Activated naive CD8-positive, alpha-beta T cell (primary cell): ENCODE measurements at regions not wholly inside any gene's neighbourhood (a gene's known extent, or its start where the extent isn't known, plus 50 kb on each side); places are given as distances from the start of the nearest gene placed in this dataset.

ENCODE experiments used
- H3K27ac Mint-ChIP-seq: one replicate; pipeline ENCODE4 v1.8.0; 2021; ENCODE audit warnings: mixed read lengths
- H3K27me3 Mint-ChIP-seq: one replicate; pipeline ENCODE4 v1.8.0; 2021; ENCODE audit warnings: mixed read lengths
- H3K36me3 Mint-ChIP-seq: one replicate; pipeline ENCODE4 v1.8.0; 2021; ENCODE audit warnings: mixed read lengths
- H3K4me1 Mint-ChIP-seq: one replicate; pipeline ENCODE4 v1.8.0; 2021; ENCODE audit warnings: low read depth, mixed read lengths
- H3K4me3 Mint-ChIP-seq: one replicate; pipeline ENCODE4 v1.8.0; 2021; ENCODE audit warnings: mild to moderate bottlenecking, mixed read lengths
- H3K9me3 Mint-ChIP-seq: one replicate; pipeline ENCODE4 v1.8.0; 2021; ENCODE audit warnings: low read depth, mixed read lengths

GRCh38 chr14:48435221-48435620 is 759.8 kb upstream of the MDGA2 start:
- H3K9me3 Mint-ChIP-seq: peaks cover 4% of the 10 kb centered on the region
- no peaks in the 10 kb centered on the region for H3K27me3 Mint-ChIP-seq
- no peaks in the 10 kb centered on the region for H3K36me3 Mint-ChIP-seq
- no peak overlapping the region for H3K4me3 Mint-ChIP-seq
- H3K4me1 Mint-ChIP-seq: no peaks in the 10 kb centered on the region
- H3K27ac Mint-ChIP-seq: no peak overlapping the region

- H3K9me3 Mint-ChIP-seq: peaks cover 4% of the 10 kb centered on the region
- H3K27me3 Mint-ChIP-seq: no peaks in the 10 kb centered on the region
- H3K4me1 Mint-ChIP-seq: no peaks in the 10 kb centered on the region
- H3K4me3 Mint-ChIP-seq: no peak overlapping the region
- no peaks in the 10 kb centered on the region for H3K36me3 Mint-ChIP-seq
- no peak overlapping the region for H3K27ac Mint-ChIP-seq
These were observed 755.4 kb upstream of the MDGA2 start for GRCh38 chr14:48430805-48431204.

- no peak overlapping the region for H3K27ac Mint-ChIP-seq
- no peak overlapping the region for H3K4me3 Mint-ChIP-seq
- H3K27me3 Mint-ChIP-seq: no peaks in the 10 kb centered on the region
- no peaks in the 10 kb centered on the region for H3K4me1 Mint-ChIP-seq
- no peaks in the 10 kb centered on the region for H3K36me3 Mint-ChIP-seq
- peaks cover 2% of the 10 kb centered on the region for H3K9me3 Mint-ChIP-seq
These were observed 754.1 kb upstream of the MDGA2 start for GRCh38 chr14:48429512-48429911.

- H3K27ac Mint-ChIP-seq: no peak overlapping the region
- H3K9me3 Mint-ChIP-seq: peaks cover 11% of the 10 kb centered on the region
- no peaks in the 10 kb centered on the region for H3K27me3 Mint-ChIP-seq
- H3K4me1 Mint-ChIP-seq: no peaks in the 10 kb centered on the region
- H3K4me3 Mint-ChIP-seq: no peak overlapping the region
- H3K36me3 Mint-ChIP-seq: no peaks in the 10 kb centered on the region
These were observed 742.5 kb upstream of the MDGA2 start for GRCh38 chr14:48417715-48418500.

- no peaks in the 10 kb centered on the region for H3K36me3 Mint-ChIP-seq
- H3K9me3 Mint-ChIP-seq: no peaks in the 10 kb centered on the region
- no peak overlapping the region for H3K27ac Mint-ChIP-seq
- no peak overlapping the region for H3K4me3 Mint-ChIP-seq
- no peaks in the 10 kb centered on the region for H3K4me1 Mint-ChIP-seq
- H3K27me3 Mint-ChIP-seq: no peaks in the 10 kb centered on the region
These were observed 725.9 kb upstream of the MDGA2 start for GRCh38 chr14:48401321-48401720.

- Mint-ChIP-seq H3K4me3 (no peak overlapping the region), H3K9me3 (no peaks in the 10 kb centered on the region), H3K27ac (no peak overlapping the region), H3K36me3 (no peaks in the 10 kb centered on the region), H3K27me3 (no peaks in the 10 kb centered on the region), H3K4me1 (no peaks in the 10 kb centered on the region)
These were observed 723.4 kb upstream of the MDGA2 start for GRCh38 chr14:48398675-48399282.

GRCh38 chr14:48391661-48392060 is 716.3 kb upstream of the MDGA2 start:
- Mint-ChIP-seq H3K27me3 (no peaks in the 10 kb centered on the region), H3K4me3 (no peak overlapping the region), H3K9me3 (no peaks in the 10 kb centered on the region), H3K27ac (no peak overlapping the region), H3K4me1 (no peaks in the 10 kb centered on the region), H3K36me3 (no peaks in the 10 kb centered on the region)

GRCh38 chr14:48390346-48390745 is 714.9 kb upstream of the MDGA2 start:
- no peaks in the 10 kb centered on the region for H3K4me1 Mint-ChIP-seq
- H3K27ac Mint-ChIP-seq: no peak overlapping the region
- no peak overlapping the region for H3K4me3 Mint-ChIP-seq
- H3K27me3 Mint-ChIP-seq: no peaks in the 10 kb centered on the region
- no peaks in the 10 kb centered on the region for H3K36me3 Mint-ChIP-seq
- no peaks in the 10 kb centered on the region for H3K9me3 Mint-ChIP-seq

- Mint-ChIP-seq H3K36me3 (no peaks in the 10 kb centered on the region), H3K9me3 (no peaks in the 10 kb centered on the region), H3K4me1 (no peaks in the 10 kb centered on the region), H3K27me3 (no peaks in the 10 kb centered on the region), H3K4me3 (no peak overlapping the region), H3K27ac (no peak overlapping the region)
These were observed 709.4 kb upstream of the MDGA2 start for GRCh38 chr14:48384821-48385220.

- H3K36me3 Mint-ChIP-seq: no peaks in the 10 kb centered on the region
- H3K27me3 Mint-ChIP-seq: no peaks in the 10 kb centered on the region
- no peaks in the 10 kb centered on the region for H3K4me1 Mint-ChIP-seq
- H3K9me3 Mint-ChIP-seq: no peaks in the 10 kb centered on the region
- no peak overlapping the region for H3K27ac Mint-ChIP-seq
- no peak overlapping the region for H3K4me3 Mint-ChIP-seq
These were observed 707.6 kb upstream of the MDGA2 start for GRCh38 chr14:48382961-48383360.

GRCh38 chr14:48378541-48378940 is 703.1 kb upstream of the MDGA2 start:
- Mint-ChIP-seq H3K9me3 (no peaks in the 10 kb centered on the region), H3K27me3 (no peaks in the 10 kb centered on the region), H3K4me3 (no peak overlapping the region), H3K36me3 (no peaks in the 10 kb centered on the region), H3K27ac (no peak overlapping the region), H3K4me1 (no peaks in the 10 kb centered on the region)

- Mint-ChIP-seq H3K4me3 (no peak overlapping the region), H3K4me1 (no peaks in the 10 kb centered on the region), H3K27ac (no peak overlapping the region), H3K36me3 (no peaks in the 10 kb centered on the region), H3K9me3 (peaks cover 4% of the 10 kb centered on the region), H3K27me3 (no peaks in the 10 kb centered on the region)
These were observed 698.6 kb upstream of the MDGA2 start for GRCh38 chr14:48373981-48374380.

GRCh38 chr14:48350971-48351370 is 675.6 kb upstream of the MDGA2 start:
- Mint-ChIP-seq H3K9me3 (no peaks in the 10 kb centered on the region), H3K4me3 (no peak overlapping the region), H3K4me1 (no peaks in the 10 kb centered on the region), H3K27me3 (no peaks in the 10 kb centered on the region), H3K36me3 (no peaks in the 10 kb centered on the region), H3K27ac (no peak overlapping the region)

- H3K9me3 Mint-ChIP-seq: no peaks in the 10 kb centered on the region
- H3K4me1 Mint-ChIP-seq: no peaks in the 10 kb centered on the region
- H3K36me3 Mint-ChIP-seq: no peaks in the 10 kb centered on the region
- no peak overlapping the region for H3K27ac Mint-ChIP-seq
- no peak overlapping the region for H3K4me3 Mint-ChIP-seq
- H3K27me3 Mint-ChIP-seq: no peaks in the 10 kb centered on the region
These were observed 674.3 kb upstream of the MDGA2 start for GRCh38 chr14:48349689-48350088.

- Mint-ChIP-seq H3K4me3 (no peak overlapping the region), H3K4me1 (no peaks in the 10 kb centered on the region), H3K36me3 (no peaks in the 10 kb centered on the region), H3K9me3 (peaks cover 19% of the 10 kb centered on the region), H3K27ac (no peak overlapping the region), H3K27me3 (no peaks in the 10 kb centered on the region)
These were observed 665.7 kb upstream of the MDGA2 start for GRCh38 chr14:48341069-48341468.
